ENCODE measurements at regions not wholly inside any gene's neighbourhood (a gene's known extent, or its start where the extent isn't known, plus 50 kb on each side); places are given as distances from the start of the nearest gene placed in this dataset.

- TF ChIP-seq CTCF (conservative IDR thresholded peaks at IDR 0.05; ENCODE audit: low read depth, low read length), result no peak
Measured at GRCh38 chr4:4729206-4729605, 130.3 kb upstream of the MSX1 start.

GRCh38 chr4:4727536-4727935 is 131.9 kb upstream of the MSX1 start:
- no peak for TF ChIP-seq CTCF (conservative IDR thresholded peaks at IDR 0.05; ENCODE audit: low read depth, low read length)
- no peak overlapping the region for H3K4me2 ChIP-seq
- no peak overlapping the region for H3K9ac ChIP-seq
- H3K4me3 ChIP-seq (IDR thresholded peaks at IDR 0.05; ENCODE audit: insufficient read depth, low read depth, low read length), result no peak overlapping the region
- H2AFZ ChIP-seq (ENCODE audit: low read depth), result no peak overlapping the region
- no peaks in the 10 kb centered on the region for H3K27me3 ChIP-seq (ENCODE audit: insufficient read depth, low read depth)
- H3K4me1 ChIP-seq (ENCODE audit: low read depth, poor library complexity, severe bottlenecking), result no peaks in the 10 kb centered on the region
- H3K27ac ChIP-seq, result no peak overlapping the region
- no peaks in the 10 kb centered on the region for H3K79me2 ChIP-seq (ENCODE audit: insufficient read depth, low read depth)
- H3K36me3 ChIP-seq (ENCODE audit: insufficient read depth), result no peaks in the 10 kb centered on the region
- H4K20me1 ChIP-seq (ENCODE audit: insufficient read depth), result no peaks in the 10 kb centered on the region

More at GRCh38 chr4:4729206-4729605, 130.3 kb upstream of the MSX1 start:
- Histone ChIP-seq H3K27ac (no peak overlapping the region), H3K4me3 (IDR thresholded peaks at IDR 0.05; ENCODE audit: insufficient read depth, low read depth, low read length) (no peak overlapping the region), H4K20me1 (ENCODE audit: insufficient read depth) (no peaks in the 10 kb centered on the region), H2AFZ (ENCODE audit: low read depth) (no peak overlapping the region), H3K36me3 (ENCODE audit: insufficient read depth) (no peaks in the 10 kb centered on the region), H3K27me3 (ENCODE audit: insufficient read depth, low read depth) (no peaks in the 10 kb centered on the region), H3K9ac (no peak overlapping the region), H3K4me1 (ENCODE audit: low read depth, poor library complexity, severe bottlenecking) (no peaks in the 10 kb centered on the region), H3K79me2 (ENCODE audit: insufficient read depth, low read depth) (no peaks in the 10 kb centered on the region), H3K4me2 (no peak overlapping the region)

GRCh38 chr4:4726051-4726450 is 133.4 kb upstream of the MSX1 start:
- Histone ChIP-seq H3K4me3 (IDR thresholded peaks at IDR 0.05; ENCODE audit: insufficient read depth, low read depth, low read length) (no peak overlapping the region), H3K79me2 (ENCODE audit: insufficient read depth, low read depth) (no peaks in the 10 kb centered on the region), H4K20me1 (ENCODE audit: insufficient read depth) (no peaks in the 10 kb centered on the region), H3K27me3 (ENCODE audit: insufficient read depth, low read depth) (no peaks in the 10 kb centered on the region), H3K27ac (no peak overlapping the region), H2AFZ (ENCODE audit: low read depth) (no peak overlapping the region), H3K9ac (no peak overlapping the region), H3K4me2 (no peak overlapping the region), H3K4me1 (ENCODE audit: low read depth, poor library complexity, severe bottlenecking) (no peaks in the 10 kb centered on the region), H3K36me3 (ENCODE audit: insufficient read depth) (no peaks in the 10 kb centered on the region)
- peak; percentile 59; the same call in 1 of the 2 replicates for TF ChIP-seq CTCF (conservative IDR thresholded peaks at IDR 0.05; ENCODE audit: low read depth, low read length)

- Histone ChIP-seq H3K36me3 (ENCODE audit: insufficient read depth) (no peaks in the 10 kb centered on the region), H3K4me1 (ENCODE audit: low read depth, poor library complexity, severe bottlenecking) (no peaks in the 10 kb centered on the region), H3K27me3 (ENCODE audit: insufficient read depth, low read depth) (no peaks in the 10 kb centered on the region), H3K4me2 (no peak overlapping the region), H4K20me1 (ENCODE audit: insufficient read depth) (no peaks in the 10 kb centered on the region), H2AFZ (ENCODE audit: low read depth) (no peak overlapping the region), H3K4me3 (IDR thresholded peaks at IDR 0.05; ENCODE audit: insufficient read depth, low read depth, low read length) (no peak overlapping the region), H3K79me2 (ENCODE audit: insufficient read depth, low read depth) (no peaks in the 10 kb centered on the region), H3K9ac (no peak overlapping the region), H3K27ac (no peak overlapping the region)
- TF ChIP-seq CTCF (conservative IDR thresholded peaks at IDR 0.05; ENCODE audit: low read depth, low read length), result no peak
Measured at GRCh38 chr4:4724321-4724720, 135.1 kb upstream of the MSX1 start.
